Loucy (cell line): ENCODE measurements at regions not wholly inside any gene's neighbourhood (a gene's known extent, or its start where the extent isn't known, plus 50 kb on each side); places are given as distances from the start of the nearest gene placed in this dataset.

Experiments
- H2AFZ ChIP-seq: fragments of 200-600 bp; sonication (generic); 2 replicates; pipeline ENCODE4 v1.6.0; 2016; ENCODE audit warnings: antibody characterized with exemption, mild to moderate bottlenecking, low read length, moderate library complexity
- H3F3A ChIP-seq: fragments of 200-600 bp; 2 replicates; pipeline ENCODE4 v1.6.0; 2016; ENCODE audit warnings: antibody characterized with exemption, low read depth, mild to moderate bottlenecking
- H3K27me3 ChIP-seq: fragments of 200-600 bp; sonication (generic); 2 replicates; pipeline ENCODE4 v1.6.1; 2014; ENCODE audit warnings: low read length, mild to moderate bottlenecking; ENCODE audit not compliant: insufficient read depth, poor library complexity, severe bottlenecking
- H3K36me3 ChIP-seq: fragments of 200-600 bp; sonication (generic); 2 replicates; pipeline ENCODE4 v1.6.1; 2016; ENCODE audit warnings: low read length; ENCODE audit not compliant: insufficient read depth
- H3K4me1 ChIP-seq: fragments of 200-600 bp; sonication (generic); 2 replicates; pipeline ENCODE4 v1.5.1; 2014; ENCODE audit warnings: low read length, mild to moderate bottlenecking; ENCODE audit not compliant: insufficient read depth, poor library complexity, severe bottlenecking
- H3K4me2 ChIP-seq: fragments of 200-600 bp; sonication (generic); 2 replicates; pipeline ENCODE4 v1.6.0; 2014; ENCODE audit warnings: antibody characterized with exemption, low read length, low read depth, mild to moderate bottlenecking; ENCODE audit not compliant: poor library complexity, severe bottlenecking
- H3K4me3 ChIP-seq: fragments of 200-600 bp; sonication (generic); 2 replicates; pipeline ENCODE4 v1.5.1; 2014; ENCODE audit warnings: low read length, mild to moderate bottlenecking, mixed read lengths; ENCODE audit not compliant: poor library complexity, severe bottlenecking
- H3K79me2 ChIP-seq: fragments of 200-600 bp; sonication (generic); 2 replicates; pipeline ENCODE4 v1.6.1; 2014; ENCODE audit warnings: low read length; ENCODE audit not compliant: insufficient read depth
- H3K9ac ChIP-seq: fragments of 200-600 bp; sonication (generic); 2 replicates; pipeline ENCODE4 v1.6.0; 2014; ENCODE audit warnings: mild to moderate bottlenecking, low read depth, low read length, moderate library complexity; ENCODE audit not compliant: poor library complexity, severe bottlenecking
- H3K9me2 ChIP-seq: fragments of 200-600 bp; sonication (generic); replicated peaks from 2 replicates; pipeline ENCODE4 v1.6.1; 2016; ENCODE audit warnings: low read depth, low read length, mixed read lengths
- H3K9me3 ChIP-seq: fragments of 200-600 bp; sonication (generic); 2 replicates; pipeline ENCODE4 v1.6.1; 2014; ENCODE audit warnings: mild to moderate bottlenecking, antibody characterized with exemption, low read length, low read depth; ENCODE audit not compliant: insufficient read depth
- H4K20me1 ChIP-seq: fragments of 200-600 bp; sonication (generic); 2 replicates; pipeline ENCODE4 v1.6.0; 2014; ENCODE audit warnings: antibody characterized with exemption, low read length, mild to moderate bottlenecking; ENCODE audit not compliant: insufficient read depth, poor library complexity, severe bottlenecking
- CTCF ChIP-seq: fragments of 200-600 bp; sonication (generic); conservative IDR thresholded peaks from 2 replicates; pipeline ENCODE4 v1.5.1; 2014; ENCODE audit warnings: mild to moderate bottlenecking, antibody characterized with exemption, low read length
- EZH2phosphoT487 ChIP-seq: fragments of 200-600 bp; IDR thresholded peaks from 2 replicates; pipeline ENCODE4 v1.6.1; 2018; ENCODE audit warnings: antibody characterized with exemption, mild to moderate bottlenecking, moderate library complexity, borderline replicate concordance

DNA sequence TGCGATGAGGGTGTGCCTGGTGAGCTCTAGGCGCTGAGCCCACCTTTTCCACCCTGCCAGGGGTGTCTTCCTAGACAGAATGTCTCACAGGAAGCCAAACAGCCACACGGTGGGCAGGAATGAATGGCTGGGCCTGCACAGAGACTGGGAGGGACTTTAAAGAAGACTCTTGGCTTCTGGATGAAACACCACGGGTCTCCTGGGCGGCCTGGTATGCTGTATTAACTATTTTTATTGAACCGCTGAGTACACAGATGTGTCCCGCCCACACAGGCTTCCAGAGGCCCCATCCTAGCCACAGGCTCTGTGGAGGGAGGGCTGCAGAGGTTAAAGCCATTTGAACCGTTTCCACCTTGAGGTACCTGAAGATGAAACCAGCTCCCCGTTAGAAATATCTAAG, 115.2 kb upstream of the CXCL14 start:
- Histone ChIP-seq H3K9ac (no peak overlapping the region), H3K27me3 (no peaks in the 10 kb centered on the region), H4K20me1 (no peaks in the 10 kb centered on the region), H3K4me2 (no peak overlapping the region), H3K9me3 (no peaks in the 10 kb centered on the region), H3K79me2 (no peaks in the 10 kb centered on the region), H2AFZ (no peak overlapping the region; the same call in 1 of the 2 replicates), H3K36me3 (no peaks in the 10 kb centered on the region), H3K4me3 (no peak overlapping the region), H3F3A (no peaks in the 10 kb centered on the region), H3K4me1 (no peaks in the 10 kb centered on the region), H3K9me2 (no peaks in the 10 kb centered on the region)
- TF ChIP-seq CTCF (no peak), EZH2phosphoT487 (no peak)

DNA sequence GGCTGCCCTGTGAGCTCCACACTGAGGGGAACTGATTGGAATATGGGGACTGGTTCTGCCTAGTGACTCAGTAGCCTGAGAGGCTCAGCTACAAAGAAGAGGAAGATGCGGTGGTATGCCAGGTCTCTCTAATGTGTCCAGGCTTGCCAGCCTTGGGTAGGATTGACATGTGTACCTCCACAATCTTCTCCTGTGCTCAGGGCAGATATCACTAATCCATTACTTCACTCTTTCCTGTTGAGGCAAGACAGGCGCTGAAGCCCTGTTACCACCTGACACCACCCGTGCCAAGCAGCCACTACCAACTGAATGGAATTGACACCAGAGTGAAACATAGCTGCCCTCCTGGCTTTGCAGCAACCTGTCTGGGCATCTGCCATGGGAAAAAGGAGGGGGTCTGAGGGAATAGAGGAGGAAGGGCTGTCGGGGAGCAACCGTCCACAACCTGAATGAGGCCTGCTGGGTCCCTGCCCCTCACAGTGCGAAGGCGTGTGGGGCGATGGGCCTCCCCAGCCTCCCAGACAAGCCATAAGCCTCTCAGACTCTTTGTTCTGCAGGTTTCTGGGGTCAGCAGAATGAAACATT, 114.7 kb upstream of the CXCL14 start:
- TF ChIP-seq EZH2phosphoT487 = no peak
- no peak for TF ChIP-seq CTCF
- H3K9ac ChIP-seq = no peak overlapping the region
- no peaks in the 10 kb centered on the region for H3K9me3 ChIP-seq
- no peaks in the 10 kb centered on the region for H3K36me3 ChIP-seq
- no peaks in the 10 kb centered on the region for H4K20me1 ChIP-seq
- H3K79me2 ChIP-seq = no peaks in the 10 kb centered on the region
- no peak overlapping the region; the same call in 1 of the 2 replicates for H2AFZ ChIP-seq
- no peaks in the 10 kb centered on the region for H3K9me2 ChIP-seq
- no peaks in the 10 kb centered on the region for H3K4me1 ChIP-seq
- H3F3A ChIP-seq = no peaks in the 10 kb centered on the region
- no peak overlapping the region for H3K4me3 ChIP-seq
- no peak overlapping the region for H3K4me2 ChIP-seq
- no peaks in the 10 kb centered on the region for H3K27me3 ChIP-seq

DNA sequence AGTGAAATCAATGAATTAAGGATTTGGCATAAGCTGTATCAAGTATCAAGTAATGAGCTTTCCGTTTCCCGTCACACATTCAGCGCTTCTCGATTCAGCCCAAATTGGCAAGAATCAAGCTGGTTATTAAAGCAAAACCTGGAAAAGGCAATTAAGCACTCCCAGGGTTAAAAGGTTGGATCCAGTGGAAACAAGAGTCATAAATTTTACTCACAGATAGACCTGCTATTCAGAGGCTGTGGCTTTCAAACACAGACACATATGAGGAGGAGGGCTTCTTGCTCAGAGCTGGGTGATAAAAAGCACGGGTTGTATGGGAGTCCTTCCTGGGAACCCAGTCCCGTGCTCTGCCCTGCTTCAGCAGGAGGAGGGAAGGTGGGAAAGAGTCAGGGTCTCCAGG, 112.3 kb upstream of the CXCL14 start:
- Histone ChIP-seq H2AFZ (no peak overlapping the region), H4K20me1 (no peaks in the 10 kb centered on the region), H3K36me3 (no peaks in the 10 kb centered on the region), H3K4me2 (no peak overlapping the region), H3K27me3 (no peaks in the 10 kb centered on the region), H3F3A (no peaks in the 10 kb centered on the region), H3K9me3 (no peaks in the 10 kb centered on the region), H3K9me2 (no peaks in the 10 kb centered on the region), H3K9ac (no peak overlapping the region), H3K79me2 (no peaks in the 10 kb centered on the region), H3K4me3 (no peak overlapping the region), H3K4me1 (no peaks in the 10 kb centered on the region)
- TF ChIP-seq CTCF = no peak
- TF ChIP-seq EZH2phosphoT487 = no peak
